H1 (cell line): ENCODE measurements at regions not wholly inside any gene's neighbourhood (a gene's known extent, or its start where the extent isn't known, plus 50 kb on each side); places are given as distances from the start of the nearest gene placed in this dataset.

Source experiments
- CTCF ChIA-PET: fragments of 300-600 bp; sonication (Branson Sonifier 250); formaldehyde crosslinking; loops from one replicate; lab custom pipeline; 2021; ENCODE audit not compliant: partially characterized antibody; lab: Charles Lee
- POLR2A ChIA-PET: fragments of 300-600 bp; sonication (Branson Sonifier 250); formaldehyde crosslinking; loops from one replicate; lab custom pipeline; 2021; ENCODE audit warnings: inconsistent platforms; ENCODE audit not compliant: partially characterized antibody; lab: Charles Lee
- DNase-seq, 2 experiments: peaks; one replicate each; pipeline versions ENCODE4 v3.0.0 to v3.0.0-alpha.2; 2010 to 2022; ENCODE audit warnings: low spot score in 2 of 2, low read depth in 1 of 2, mixed read lengths in 1 of 2
- FAIRE-seq: peaks from 2 replicates; lab custom pipeline; 2011; peaks lifted over from hg19 to GRCh38; lab: Jason Lieb, UNC
- H2AFZ ChIP-seq: 2 replicates; pipeline ENCODE4 v1.8.1; 2012; ENCODE audit warnings: low read length, inconsistent platforms
- H2AK5ac ChIP-seq: 2 replicates; pipeline ENCODE4 v1.6.1; 2013; ENCODE audit warnings: low read depth, low read length
- H2BK120ac ChIP-seq: replicated peaks from 2 replicates; pipeline ENCODE3; 2013; ENCODE audit warnings: low read depth, low read length, inconsistent platforms
- H2BK12ac ChIP-seq: 2 replicates; pipeline ENCODE4 v1.6.1; 2013; ENCODE audit warnings: low read depth, low read length
- H2BK15ac ChIP-seq: 2 replicates; pipeline ENCODE4 v1.6.1; 2013; ENCODE audit warnings: low read length
- H2BK20ac ChIP-seq: 2 replicates; pipeline ENCODE4 v1.6.1; 2013; ENCODE audit warnings: low read length
- H2BK5ac ChIP-seq: 2 replicates; pipeline ENCODE4 v1.6.1; 2013; ENCODE audit warnings: low read depth, low read length
- H3K14ac ChIP-seq: 2 replicates; pipeline ENCODE4 v1.6.1; 2013; ENCODE audit warnings: inconsistent platforms; ENCODE audit not compliant: insufficient read length
- H3K18ac ChIP-seq: 2 replicates; pipeline ENCODE4 v1.6.1; 2013; ENCODE audit warnings: low read length; ENCODE audit errors: extremely low read depth
- H3K23ac ChIP-seq: 2 replicates; pipeline ENCODE4 v1.6.1; 2013; ENCODE audit warnings: inconsistent platforms; ENCODE audit not compliant: insufficient read length
- H3K23me2 ChIP-seq: 2 replicates; pipeline ENCODE4 v1.6.1; 2013; ENCODE audit warnings: low read depth, low read length
- H3K27ac ChIP-seq: 2 replicates; pipeline ENCODE4 v1.6.1; 2011; ENCODE audit warnings: low read depth, low read length, inconsistent platforms
- H3K27me3 ChIP-seq, 4 experiments: replicated peaks in 1 of 4; 1 replicate in 1 of 4; 2 replicates in 3 of 4; pipeline versions ENCODE4 v1.6.1 to v1.8.1; 2011 to 2013; ENCODE audit warnings: low read length in 3 of 4, mild to moderate bottlenecking in 3 of 4, inconsistent platforms in 2 of 4, mixed read lengths in 2 of 4, moderate library complexity in 1 of 4; ENCODE audit not compliant: control insufficient read depth in 3 of 4, insufficient read depth in 3 of 4; ENCODE audit errors: extremely low read depth in 1 of 4
- H3K36me3 ChIP-seq, 4 experiments: 2 replicates each; pipeline versions ENCODE4 v1.6.1 to v1.8.1; 2011 to 2013; ENCODE audit warnings: mild to moderate bottlenecking in 4 of 4, low read length in 3 of 4, moderate library complexity in 2 of 4, control low read depth in 1 of 4, inconsistent platforms in 1 of 4; ENCODE audit not compliant: insufficient read depth in 4 of 4, control insufficient read depth in 2 of 4
- H3K4ac ChIP-seq: replicated peaks from 2 replicates; pipeline ENCODE3; 2013; ENCODE audit warnings: low read length, low read depth, mixed read lengths, inconsistent platforms; ENCODE audit not compliant: insufficient read length
- H3K4me1 ChIP-seq, 4 experiments: replicated peaks in 1 of 4; 1 replicate in 1 of 4; 2 replicates in 3 of 4; pipeline versions ENCODE4 v1.6.1 to v1.8.1; 2011 to 2013; ENCODE audit warnings: low read length in 3 of 4, inconsistent platforms in 2 of 4, mixed read lengths in 1 of 4; ENCODE audit not compliant: insufficient read depth in 4 of 4, control insufficient read depth in 3 of 4
- H3K4me2 ChIP-seq, 2 experiments: 2 replicates each; pipeline versions ENCODE4 v1.6.1 to v1.8.1; 2011 to 2013; ENCODE audit warnings: low read depth in 2 of 2, low read length in 2 of 2, control low read depth in 1 of 2, inconsistent platforms in 1 of 2, mild to moderate bottlenecking in 1 of 2; ENCODE audit not compliant: insufficient read depth in 1 of 2
- H3K4me3 ChIP-seq, 4 experiments: fragments of 200-600, 300-600 bp in 1 of 4; sonication (generic), shearing (Covaris generic), sonication (Bioruptor Twin) in 1 of 4; 2 replicates each; pipeline versions ENCODE4 v1.5.1 to v1.8.1; 2011 to 2016; ENCODE audit warnings: low read length in 4 of 4, low read depth in 3 of 4, control low read depth in 2 of 4, inconsistent platforms in 2 of 4, mild to moderate bottlenecking in 2 of 4, mixed read lengths in 1 of 4, moderate library complexity in 1 of 4; ENCODE audit not compliant: insufficient read depth in 2 of 4; ENCODE audit errors: extremely low read depth in 1 of 4
- H3K56ac ChIP-seq: replicated peaks from 2 replicates; pipeline ENCODE3; 2013; ENCODE audit warnings: low read depth, mild to moderate bottlenecking, mixed read lengths, low read length, inconsistent platforms; ENCODE audit not compliant: insufficient read length
- H3K79me1 ChIP-seq: 2 replicates; pipeline ENCODE4 v1.6.1; 2013; ENCODE audit warnings: low read depth, low read length, control low read depth
- H3K79me2 ChIP-seq, 2 experiments: 2 replicates each; pipeline versions ENCODE4 v1.6.1 to v1.8.1; 2012 to 2013; ENCODE audit warnings: low read length in 2 of 2, mild to moderate bottlenecking in 2 of 2, inconsistent platforms in 1 of 2; ENCODE audit not compliant: insufficient read depth in 2 of 2, control insufficient read depth in 1 of 2
- H3K9ac ChIP-seq, 4 experiments: replicated peaks in 1 of 4; 1 replicate in 1 of 4; 2 replicates in 3 of 4; pipeline versions ENCODE4 v1.6.1 to v1.8.1; 2011 to 2013; ENCODE audit warnings: low read depth in 3 of 4, low read length in 3 of 4, control low read depth in 2 of 4, mild to moderate bottlenecking in 2 of 4, moderate library complexity in 2 of 4, inconsistent platforms in 1 of 4; ENCODE audit errors: extremely low read depth in 1 of 4
- H3K9me3 ChIP-seq, 2 experiments: 2 replicates each; pipeline versions ENCODE4 v1.6.1 to v1.8.1; 2012 to 2013; ENCODE audit warnings: mild to moderate bottlenecking in 2 of 2, moderate library complexity in 2 of 2, control low read depth in 1 of 2, inconsistent platforms in 1 of 2, low read depth in 1 of 2, low read length in 1 of 2, mixed read lengths in 1 of 2; ENCODE audit not compliant: insufficient read depth in 2 of 2
- H4K20me1 ChIP-seq, 2 experiments: replicated peaks in 1 of 2; 2 replicates each; pipeline versions ENCODE3 to v1.8.1; 2011 to 2013; ENCODE audit warnings: inconsistent platforms in 2 of 2, low read length in 2 of 2, mild to moderate bottlenecking in 1 of 2; ENCODE audit not compliant: insufficient read depth in 2 of 2, control insufficient read depth in 1 of 2
- H4K5ac ChIP-seq: 2 replicates; pipeline ENCODE4 v1.6.1; 2013; ENCODE audit warnings: low read length, low read depth, mixed read lengths, inconsistent platforms; ENCODE audit not compliant: insufficient read length
- H4K8ac ChIP-seq: 2 replicates; pipeline ENCODE4 v1.8.0; 2013; ENCODE audit warnings: mild to moderate bottlenecking, moderate library complexity, low read length, inconsistent platforms; ENCODE audit not compliant: insufficient read depth; ENCODE audit errors: extremely low read depth
- H4K91ac ChIP-seq: replicated peaks from 2 replicates; pipeline ENCODE3; 2013; ENCODE audit warnings: low read length, mixed read lengths, inconsistent platforms; ENCODE audit not compliant: insufficient read length
- CBX5 ChIP-seq: fragments of 300-800, 300-1000 bp; sonication (generic); IDR thresholded peaks from 2 replicates; pipeline ENCODE4 v1.7.1; 2016; ENCODE audit warnings: antibody characterized with exemption, low read length, low read depth
- CBX8 ChIP-seq: fragments of 300-800, 300-1000 bp; sonication (generic); IDR thresholded peaks from 2 replicates; pipeline ENCODE4 v1.7.1; 2016; ENCODE audit warnings: low read depth, low read length, borderline replicate concordance
- EZH2 ChIP-seq: fragments of 200-600 bp; sonication (generic); IDR thresholded peaks from 2 replicates; pipeline ENCODE4 v1.7.1; 2012; ENCODE audit warnings: low read depth, mild to moderate bottlenecking, moderate library complexity, low read length, inconsistent platforms; ENCODE audit not compliant: severe bottlenecking
- GTF2F1 ChIP-seq: IDR thresholded peaks from 2 replicates; pipeline ENCODE4 v1.6.1; 2012; ENCODE audit warnings: low read depth, low read length, improper control_type of control experiment, borderline replicate concordance
- MAFK ChIP-seq: IDR thresholded peaks from 2 replicates; pipeline ENCODE4 v1.6.1; 2012; ENCODE audit warnings: low read depth, mild to moderate bottlenecking, improper control_type of control experiment, low read length
- WGBS, 2 experiments: shearing (Covaris generic) in 1 of 2; methylation state at CpG; one replicate each; pipeline versions ENCODE4 v1.1.6 to v1.1.7; 2013 to 2015; ENCODE audit warnings: low lambda C conversion rate in 2 of 2, mixed read lengths in 2 of 2, inconsistent platforms in 1 of 2, low coverage in 1 of 2, missing lambda C conversion rate in 1 of 2; ENCODE audit not compliant: insufficient replicate concordance in 2 of 2, insufficient coverage in 1 of 2, insufficient read length in 1 of 2; ENCODE audit errors: extremely low coverage in 1 of 2, missing lambda C conversion rate in 1 of 2; 5-methylcytosine and 5-hydroxymethylcytosine counted together

GRCh38 chr21:14736162-14736561 lies 190.0 kb upstream of the SAMSN1 start:
- Histone ChIP-seq H3K36me3 (no peaks in the 10 kb centered on the region), H2AFZ (no peak overlapping the region), H3K4me2 (no peak overlapping the region), H3K4me1 (no peaks in the 10 kb centered on the region), H3K4me3 (no peak overlapping the region), H2BK20ac (0 out of 2 replicates have a peak overlapping the region, but pooled peaks have one; percentile 27), H2BK12ac (no peak overlapping the region), H3K27ac (no peak overlapping the region), H3K4ac (no peak overlapping the region), H2BK120ac (no peak overlapping the region), H3K27me3 (no peaks in the 10 kb centered on the region), H4K91ac (no peak overlapping the region), H3K79me1 (no peaks in the 10 kb centered on the region), H2BK5ac (no peak overlapping the region), H4K5ac (no peak overlapping the region), H3K9ac (no peak overlapping the region), H4K8ac (no peak overlapping the region), H3K79me2 (no peaks in the 10 kb centered on the region), H3K9me3 (no peaks in the 10 kb centered on the region), H3K14ac (no peak overlapping the region), H3K23ac (no peak overlapping the region), H2AK5ac (no peak overlapping the region), H3K56ac (no peak overlapping the region), H3K18ac (no peak overlapping the region), H2BK15ac (no peak overlapping the region), H3K23me2 (no peaks in the 10 kb centered on the region), H4K20me1 (no peaks in the 10 kb centered on the region)
- WGBS, 2 experiments = 90% methylated on average over 2 of the region's 2 CpGs; no CpG with 5 or more reads in 1 of the 2 experiments
- TF ChIP-seq GTF2F1 = no peak
- no peak for TF ChIP-seq MAFK
- TF ChIP-seq CBX8 = no peak
- no peak for TF ChIP-seq EZH2
- TF ChIP-seq CBX5 = no peak
- DNase-seq (no peak), FAIRE-seq (no peak)
- POLR2A ChIA-PET = no interaction called here
- CTCF ChIA-PET = interaction anchor here (1.2 to 2.3 kb wide), 5 partner anchors 8 to 255 kb away, joined by 3 to 10 read pairs (median 4); no protein-coding TSS in a partner anchor
